OCI-LY1 (cell line): ENCODE measurements at regions not wholly inside any gene's neighbourhood (a gene's known extent, or its start where the extent isn't known, plus 50 kb on each side); places are given as distances from the start of the nearest gene placed in this dataset.

Experiments
- H2AFZ ChIP-seq: fragments of 200-600 bp; sonication (generic), shearing (Covaris generic); 2 replicates; pipeline ENCODE4 v1.6.0; 2014; ENCODE audit warnings: antibody characterized with exemption, mild to moderate bottlenecking, low read length
- H3F3A ChIP-seq: fragments of 200-600 bp; sonication (generic), shearing (Covaris generic); 2 replicates; pipeline ENCODE4 v1.6.0; 2014; ENCODE audit warnings: mild to moderate bottlenecking, antibody characterized with exemption, low read length, moderate library complexity; ENCODE audit not compliant: insufficient read depth
- H3K27ac ChIP-seq: fragments of 200-600 bp; sonication (generic); 2 replicates; pipeline ENCODE4 v1.5.1; 2014; ENCODE audit warnings: low read length, mixed run types, mild to moderate bottlenecking, low read depth; ENCODE audit not compliant: poor library complexity, severe bottlenecking
- H3K27me3 ChIP-seq: fragments of 200-600 bp; sonication (generic); 2 replicates; pipeline ENCODE4 v1.6.0; 2014; ENCODE audit warnings: antibody characterized with exemption, mild to moderate bottlenecking, low read length, moderate library complexity; ENCODE audit not compliant: insufficient read depth
- H3K36me3 ChIP-seq: fragments of 200-600 bp; sonication (generic); 2 replicates; pipeline ENCODE4 v1.6.1; 2014; ENCODE audit warnings: mild to moderate bottlenecking, antibody characterized with exemption, low read length, moderate library complexity, mixed read lengths; ENCODE audit not compliant: insufficient read depth
- H3K4me1 ChIP-seq: fragments of 200-600 bp; sonication (generic); 2 replicates; pipeline ENCODE4 v1.5.1; 2014; ENCODE audit warnings: mild to moderate bottlenecking, low read length, moderate library complexity; ENCODE audit not compliant: insufficient read depth, severe bottlenecking
- H3K4me2 ChIP-seq: fragments of 200-600 bp; sonication (generic), shearing (Covaris generic); 2 replicates; pipeline ENCODE4 v1.6.1; 2014; ENCODE audit warnings: low read length
- H3K4me3 ChIP-seq: fragments of 200-600 bp; sonication (generic); 2 replicates; pipeline ENCODE4 v1.5.1; 2014; ENCODE audit warnings: low read length, low read depth, mild to moderate bottlenecking, mixed read lengths; ENCODE audit not compliant: poor library complexity, severe bottlenecking
- H3K79me2 ChIP-seq: fragments of 200-600 bp; shearing (Covaris generic); 2 replicates; pipeline ENCODE4 v1.6.1; 2016; ENCODE audit warnings: mixed run types, low read length, mixed read lengths; ENCODE audit not compliant: insufficient read depth
- H3K9ac ChIP-seq: fragments of 200-600 bp; sonication (generic), shearing (Covaris generic); 2 replicates; pipeline ENCODE4 v1.6.1; 2014; ENCODE audit warnings: mild to moderate bottlenecking, low read length, mixed read lengths
- H3K9me2 ChIP-seq: fragments of 200-600 bp; sonication (generic), shearing (Covaris generic); 2 replicates; pipeline ENCODE4 v1.6.1; 2014; ENCODE audit warnings: low read depth, mild to moderate bottlenecking, low read length, mixed read lengths
- H3K9me3 ChIP-seq: fragments of 200-600 bp; shearing (Covaris generic); 2 replicates; pipeline ENCODE4 v1.6.1; 2014; ENCODE audit warnings: low read length, mixed read lengths
- H4K20me1 ChIP-seq: fragments of 200-600 bp; sonication (generic), shearing (Covaris generic); 2 replicates; pipeline ENCODE4 v1.6.0; 2016; ENCODE audit warnings: mild to moderate bottlenecking, low read length; ENCODE audit not compliant: insufficient read depth
- EZH2 ChIP-seq: fragments of 200-600 bp; sonication (generic), shearing (Covaris generic); IDR thresholded peaks from 2 replicates; pipeline ENCODE4 v1.8.0; 2017; ENCODE audit warnings: borderline replicate concordance, mixed run types, mild to moderate bottlenecking, antibody characterized with exemption, low read length, moderate library complexity, mixed read lengths
- TF ChIP-seq, protein P1 (sequence below): fragments of 200-600 bp; sonication (generic), shearing (Covaris generic); IDR thresholded peaks from 2 replicates; pipeline ENCODE4 v1.5.1; 2017; ENCODE audit warnings: mild to moderate bottlenecking, antibody characterized with exemption, low read length, moderate library complexity, mixed read lengths

DNA sequence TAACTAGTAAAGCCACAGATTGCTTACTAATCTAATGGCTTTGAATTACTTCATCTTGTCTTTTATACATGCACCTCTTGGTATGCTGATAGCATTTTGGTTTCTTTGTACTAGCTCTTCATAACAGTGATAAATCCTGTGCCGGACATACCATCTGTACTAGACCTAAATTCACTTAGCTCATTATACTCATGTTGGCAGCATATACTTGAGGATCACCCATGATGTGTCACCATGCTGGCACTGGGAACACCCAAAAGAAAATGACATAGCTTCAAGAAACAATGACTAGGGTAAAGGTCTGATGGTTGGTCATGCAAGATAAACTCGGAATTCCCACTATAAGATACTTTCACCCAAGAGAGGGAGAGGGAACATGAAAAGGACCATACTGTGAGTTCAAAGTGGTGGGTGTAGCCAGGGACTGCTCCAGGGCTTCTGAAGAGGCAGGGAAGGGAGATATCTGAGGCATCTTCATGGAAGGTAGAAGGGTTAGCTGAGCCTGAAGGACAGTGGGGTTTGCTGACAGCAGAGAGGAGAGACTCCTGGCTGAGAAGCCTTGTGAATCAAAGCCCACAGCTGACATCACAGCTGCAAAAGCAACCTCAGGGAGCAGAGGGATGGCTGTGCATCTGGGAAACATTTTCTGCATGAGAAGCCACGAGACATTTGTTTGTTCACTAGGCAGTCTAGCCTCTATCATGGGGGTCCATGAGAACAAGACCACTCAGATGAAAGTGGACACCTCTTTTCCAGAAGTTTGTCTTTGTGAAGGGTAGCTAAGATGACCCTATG lies 314.2 kb downstream of the RAB28 start:
- no peak overlapping the region for H3K9ac ChIP-seq
- H3K4me2 ChIP-seq = no peak overlapping the region
- H3F3A ChIP-seq = no peaks in the 10 kb centered on the region
- no peaks in the 10 kb centered on the region for H3K9me3 ChIP-seq
- H3K9me2 ChIP-seq = no peaks in the 10 kb centered on the region
- H4K20me1 ChIP-seq = no peaks in the 10 kb centered on the region
- TF ChIP-seq EZH2 = no peak
- TF ChIP-seq, protein P1, sequence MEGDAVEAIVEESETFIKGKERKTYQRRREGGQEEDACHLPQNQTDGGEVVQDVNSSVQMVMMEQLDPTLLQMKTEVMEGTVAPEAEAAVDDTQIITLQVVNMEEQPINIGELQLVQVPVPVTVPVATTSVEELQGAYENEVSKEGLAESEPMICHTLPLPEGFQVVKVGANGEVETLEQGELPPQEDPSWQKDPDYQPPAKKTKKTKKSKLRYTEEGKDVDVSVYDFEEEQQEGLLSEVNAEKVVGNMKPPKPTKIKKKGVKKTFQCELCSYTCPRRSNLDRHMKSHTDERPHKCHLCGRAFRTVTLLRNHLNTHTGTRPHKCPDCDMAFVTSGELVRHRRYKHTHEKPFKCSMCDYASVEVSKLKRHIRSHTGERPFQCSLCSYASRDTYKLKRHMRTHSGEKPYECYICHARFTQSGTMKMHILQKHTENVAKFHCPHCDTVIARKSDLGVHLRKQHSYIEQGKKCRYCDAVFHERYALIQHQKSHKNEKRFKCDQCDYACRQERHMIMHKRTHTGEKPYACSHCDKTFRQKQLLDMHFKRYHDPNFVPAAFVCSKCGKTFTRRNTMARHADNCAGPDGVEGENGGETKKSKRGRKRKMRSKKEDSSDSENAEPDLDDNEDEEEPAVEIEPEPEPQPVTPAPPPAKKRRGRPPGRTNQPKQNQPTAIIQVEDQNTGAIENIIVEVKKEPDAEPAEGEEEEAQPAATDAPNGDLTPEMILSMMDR = no peak
- no peak overlapping the region for H3K27ac ChIP-seq
- no peak overlapping the region for H2AFZ ChIP-seq
- no peaks in the 10 kb centered on the region for H3K36me3 ChIP-seq
- H3K4me3 ChIP-seq = no peak overlapping the region
- H3K4me1 ChIP-seq = no peaks in the 10 kb centered on the region
- no peaks in the 10 kb centered on the region for H3K27me3 ChIP-seq
- H3K79me2 ChIP-seq = no peaks in the 10 kb centered on the region

DNA sequence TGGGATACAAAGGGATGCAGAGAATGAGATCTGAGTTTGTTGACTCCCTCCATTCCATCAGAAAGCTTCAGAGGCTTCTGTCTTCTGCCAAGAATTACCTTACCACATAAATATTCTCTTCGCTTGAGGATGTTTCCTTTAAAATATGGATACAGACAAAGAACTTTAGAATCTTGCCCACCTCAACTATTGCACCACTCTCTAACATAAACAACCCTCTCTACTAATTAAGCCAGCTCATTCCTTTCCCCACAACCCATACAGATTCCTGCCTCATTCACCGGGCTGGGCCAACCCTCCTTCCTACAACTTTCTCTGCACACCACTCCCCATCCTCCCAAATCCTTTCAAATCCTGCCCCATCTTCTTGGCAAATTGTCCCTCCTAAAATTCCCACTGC lies 315.8 kb downstream of the RAB28 start:
- H3K79me2 ChIP-seq = no peaks in the 10 kb centered on the region
- H3K9ac ChIP-seq = no peak overlapping the region
- TF ChIP-seq, protein P1 = no peak
- TF ChIP-seq EZH2 = no peak
- H3K27me3 ChIP-seq = no peaks in the 10 kb centered on the region
- no peak overlapping the region for H3K27ac ChIP-seq
- no peaks in the 10 kb centered on the region for H3K9me3 ChIP-seq
- no peaks in the 10 kb centered on the region for H3F3A ChIP-seq
- no peak overlapping the region for H2AFZ ChIP-seq
- H3K4me2 ChIP-seq = no peak overlapping the region
- H4K20me1 ChIP-seq = no peaks in the 10 kb centered on the region
- H3K4me3 ChIP-seq = no peak overlapping the region
- H3K36me3 ChIP-seq = no peaks in the 10 kb centered on the region
- H3K9me2 ChIP-seq = no peaks in the 10 kb centered on the region
- H3K4me1 ChIP-seq = no peaks in the 10 kb centered on the region

DNA sequence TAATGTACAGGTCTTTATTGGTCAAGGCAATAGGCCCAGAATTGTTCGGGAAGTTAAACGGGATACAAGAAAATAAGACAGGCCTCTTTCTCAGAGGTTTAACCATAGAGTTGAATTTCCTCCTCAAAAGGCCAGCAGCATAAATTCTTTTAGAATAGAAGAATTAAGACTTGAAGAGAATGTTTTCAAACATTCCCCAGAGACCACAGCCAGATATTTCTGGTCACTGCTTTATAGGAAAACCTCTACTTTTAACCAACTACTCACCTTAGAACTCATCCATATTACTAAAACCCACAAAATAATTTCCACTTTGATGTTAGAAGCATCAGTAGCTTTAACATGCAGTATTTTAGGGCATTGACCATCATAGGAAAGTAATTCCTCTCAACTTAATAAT lies 317.9 kb downstream of the RAB28 start:
- Histone ChIP-seq H2AFZ (no peak overlapping the region), H3F3A (no peaks in the 10 kb centered on the region)

More for the DNA sequence above, 317.9 kb downstream of the RAB28 start:
- H3K4me1 ChIP-seq = no peaks in the 10 kb centered on the region
- H4K20me1 ChIP-seq = no peaks in the 10 kb centered on the region
- H3K27ac ChIP-seq = no peak overlapping the region
- no peak overlapping the region for H3K4me2 ChIP-seq
- no peaks in the 10 kb centered on the region for H3K9me3 ChIP-seq
- H3K9me2 ChIP-seq = no peaks in the 10 kb centered on the region
- TF ChIP-seq EZH2 = no peak
- TF ChIP-seq, protein P1 = no peak
- H3K27me3 ChIP-seq = no peaks in the 10 kb centered on the region
- H3K9ac ChIP-seq = no peak overlapping the region
- H3K36me3 ChIP-seq = no peaks in the 10 kb centered on the region
- H3K4me3 ChIP-seq = no peak overlapping the region
- H3K79me2 ChIP-seq = no peaks in the 10 kb centered on the region
